KOPT-K1 (cell line): ENCODE measurements at regions not wholly inside any gene's neighbourhood (a gene's known extent, or its start where the extent isn't known, plus 50 kb on each side); places are given as distances from the start of the nearest gene placed in this dataset.
"Not testable (repeated sequence)": the region's sequence is repeated elsewhere in the genome, so short reads cannot be mapped to it uniquely, and the experiment has no call there.

Experiments
- H3K27ac ChIP-seq: fragments of 200-600 bp; sonication (generic); 2 replicates; pipeline ENCODE4 v1.5.1; 2016; ENCODE audit warnings: antibody characterized with exemption, mild to moderate bottlenecking, low read depth, low read length; ENCODE audit not compliant: poor library complexity, severe bottlenecking
- H3K36me3 ChIP-seq: fragments of 200-600 bp; sonication (generic); 2 replicates; pipeline ENCODE4 v1.5.1; 2017; ENCODE audit warnings: antibody characterized with exemption, mild to moderate bottlenecking, low read length, moderate library complexity; ENCODE audit not compliant: insufficient read depth
- H3K9me3 ChIP-seq: fragments of 200-600 bp; sonication (generic); 2 replicates; pipeline ENCODE4 v1.5.1; 2017; ENCODE audit warnings: antibody characterized with exemption, low read length, mild to moderate bottlenecking; ENCODE audit not compliant: insufficient read depth, poor library complexity, severe bottlenecking

DNA sequence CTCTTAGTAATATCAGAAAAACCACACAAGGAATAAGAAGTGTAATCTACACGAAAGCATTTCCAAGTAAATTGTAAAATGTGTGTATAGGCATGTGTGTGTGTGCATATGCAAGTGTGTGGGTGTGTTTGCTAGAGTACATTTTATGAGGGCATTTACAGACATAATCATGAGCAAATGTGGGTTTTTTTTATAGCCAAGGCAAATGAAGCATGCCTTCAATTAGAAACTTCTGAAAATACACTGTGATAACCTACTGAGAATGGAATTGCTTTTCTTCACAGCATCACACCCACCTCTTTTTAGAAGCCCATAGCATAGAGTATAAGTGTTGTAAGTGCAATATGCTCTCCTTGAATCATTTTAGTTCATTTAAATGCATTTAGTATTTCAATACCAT lies 1721.1 kb downstream of the GRIK2 start:
- Histone ChIP-seq H3K9me3 (no peaks in the 10 kb centered on the region), H3K36me3 (no peaks in the 10 kb centered on the region), H3K27ac (no peak overlapping the region)

DNA sequence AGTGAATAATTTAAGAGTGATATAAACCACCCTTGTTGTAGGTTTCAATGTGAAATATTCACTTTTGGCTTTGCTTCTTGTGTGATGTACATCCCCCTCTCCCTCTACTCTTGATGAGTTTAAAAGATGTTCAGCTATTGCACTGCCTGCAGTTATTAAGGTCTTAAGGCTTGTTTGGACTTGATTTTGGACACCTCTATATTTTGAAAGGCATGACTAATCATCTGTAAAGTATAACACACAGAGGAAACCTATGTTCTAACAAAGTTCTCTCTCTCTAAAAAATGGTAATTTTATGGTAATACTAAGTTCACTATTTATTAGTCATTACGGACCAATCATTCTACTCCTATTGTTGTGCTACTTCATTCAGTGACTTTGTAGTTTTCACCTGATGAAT lies 1719.9 kb downstream of the GRIK2 start:
- H3K9me3 ChIP-seq = no peaks in the 10 kb centered on the region
- no peaks in the 10 kb centered on the region for H3K36me3 ChIP-seq
- H3K27ac ChIP-seq = no peak overlapping the region

DNA sequence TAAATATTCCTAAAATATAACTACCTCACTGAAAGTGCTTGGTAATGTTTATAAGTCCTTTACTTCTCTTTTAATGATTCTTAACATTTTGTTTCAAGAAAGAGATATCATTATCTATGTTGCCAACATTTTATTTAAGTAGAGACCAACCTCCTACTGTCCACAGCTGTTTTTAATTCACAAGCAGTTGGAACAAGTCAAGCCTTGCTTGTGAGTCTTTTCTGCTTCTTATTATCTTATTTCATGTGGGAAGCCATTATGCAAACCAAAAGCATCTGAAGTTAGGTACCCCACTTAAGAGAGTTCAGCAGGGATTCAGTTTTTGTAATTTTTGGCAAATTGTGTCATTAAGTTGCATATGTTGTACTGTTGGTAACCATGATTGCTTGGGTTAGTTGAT lies 1714.5 kb downstream of the GRIK2 start:
- Histone ChIP-seq H3K9me3 (no peaks in the 10 kb centered on the region), H3K27ac (no peak overlapping the region), H3K36me3 (no peaks in the 10 kb centered on the region)

DNA sequence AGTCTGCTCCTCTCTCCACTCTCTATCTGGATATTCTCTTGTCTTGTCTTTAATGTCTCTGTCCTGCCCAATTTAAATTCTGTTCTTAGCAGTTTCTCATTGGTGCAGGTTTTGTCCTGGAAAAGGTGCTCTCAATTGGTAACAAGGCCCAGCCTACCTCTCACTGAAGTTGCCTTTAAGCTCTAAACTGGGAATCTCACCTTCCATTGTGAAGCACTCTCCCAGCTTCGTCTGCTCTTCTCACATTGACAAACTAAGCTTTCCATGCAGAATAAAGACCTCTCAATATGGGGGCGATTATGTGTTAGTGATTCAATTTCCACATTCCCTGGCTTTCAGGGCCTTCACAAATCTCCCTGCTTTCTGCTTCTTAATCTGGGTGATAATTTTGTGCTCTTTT lies 1712.2 kb downstream of the GRIK2 start:
- H3K27ac ChIP-seq = no peak overlapping the region

DNA sequence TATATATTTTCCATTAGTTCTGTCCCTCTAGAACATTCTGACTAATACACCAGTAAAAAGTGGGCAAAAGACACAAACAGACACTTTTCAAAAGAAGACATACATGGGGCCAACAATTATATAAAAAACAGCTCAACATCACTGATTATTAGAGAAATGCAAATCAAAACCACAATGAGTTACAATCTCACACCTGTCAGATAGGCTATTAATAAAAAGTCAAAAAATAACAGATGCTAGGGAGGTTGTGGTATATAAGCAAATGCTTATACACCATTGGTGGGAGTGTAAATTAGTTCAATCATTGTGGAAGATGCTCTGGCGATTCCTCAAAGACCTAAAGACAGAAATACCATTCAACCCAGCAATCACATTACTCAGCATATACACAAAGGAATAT lies 1707.8 kb downstream of the GRIK2 start:
- Histone ChIP-seq H3K9me3 (no peaks in the 10 kb centered on the region), H3K27ac (no peak overlapping the region), H3K36me3 (no peaks in the 10 kb centered on the region)

More for the DNA sequence above, 1712.2 kb downstream of the GRIK2 start:
- Histone ChIP-seq H3K36me3 (no peaks in the 10 kb centered on the region), H3K9me3 (no peaks in the 10 kb centered on the region)

DNA sequence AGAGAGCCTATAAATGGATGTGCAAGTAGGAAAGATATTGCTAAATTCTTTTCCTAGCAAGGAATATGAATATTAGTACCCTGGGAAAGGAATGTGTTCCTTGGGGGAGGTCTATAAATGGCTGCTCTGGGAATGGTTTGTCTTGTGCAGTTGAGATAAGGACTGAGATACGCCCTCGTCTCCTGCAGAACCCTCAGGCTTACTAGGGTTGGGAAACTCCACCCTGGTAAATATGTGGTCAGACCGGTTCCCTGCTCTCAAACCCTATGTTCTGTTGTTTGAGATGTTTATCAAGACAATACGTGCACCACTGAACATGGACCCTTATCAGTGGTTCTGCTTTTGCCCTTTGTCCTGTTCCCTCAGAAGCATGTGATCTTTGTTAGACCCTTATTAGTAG lies 1698.9 kb downstream of the GRIK2 start:
- not testable (repeated sequence) for H3K36me3 ChIP-seq, H3K9me3 ChIP-seq, H3K27ac ChIP-seq

DNA sequence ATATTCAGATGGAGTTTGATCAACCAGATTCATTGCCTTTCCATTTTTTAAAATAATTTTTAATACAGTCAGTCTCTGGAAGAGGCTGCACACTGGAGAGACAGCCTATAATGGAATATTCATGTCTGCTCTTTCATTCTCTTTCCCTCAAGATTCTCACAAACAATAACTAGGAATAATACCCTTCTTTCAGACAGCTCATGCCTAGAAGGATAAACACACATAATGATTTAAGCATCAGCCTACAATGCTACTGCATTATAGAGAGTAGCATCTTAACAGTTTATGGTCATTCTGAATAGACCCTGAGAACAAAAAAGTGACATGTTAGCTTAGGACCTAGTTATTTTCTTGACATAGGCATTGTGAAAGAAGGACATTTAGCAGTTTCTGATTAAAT lies 1692.3 kb downstream of the GRIK2 start:
- no peaks in the 10 kb centered on the region for H3K9me3 ChIP-seq
- H3K27ac ChIP-seq = no peak overlapping the region
- no peaks in the 10 kb centered on the region for H3K36me3 ChIP-seq

DNA sequence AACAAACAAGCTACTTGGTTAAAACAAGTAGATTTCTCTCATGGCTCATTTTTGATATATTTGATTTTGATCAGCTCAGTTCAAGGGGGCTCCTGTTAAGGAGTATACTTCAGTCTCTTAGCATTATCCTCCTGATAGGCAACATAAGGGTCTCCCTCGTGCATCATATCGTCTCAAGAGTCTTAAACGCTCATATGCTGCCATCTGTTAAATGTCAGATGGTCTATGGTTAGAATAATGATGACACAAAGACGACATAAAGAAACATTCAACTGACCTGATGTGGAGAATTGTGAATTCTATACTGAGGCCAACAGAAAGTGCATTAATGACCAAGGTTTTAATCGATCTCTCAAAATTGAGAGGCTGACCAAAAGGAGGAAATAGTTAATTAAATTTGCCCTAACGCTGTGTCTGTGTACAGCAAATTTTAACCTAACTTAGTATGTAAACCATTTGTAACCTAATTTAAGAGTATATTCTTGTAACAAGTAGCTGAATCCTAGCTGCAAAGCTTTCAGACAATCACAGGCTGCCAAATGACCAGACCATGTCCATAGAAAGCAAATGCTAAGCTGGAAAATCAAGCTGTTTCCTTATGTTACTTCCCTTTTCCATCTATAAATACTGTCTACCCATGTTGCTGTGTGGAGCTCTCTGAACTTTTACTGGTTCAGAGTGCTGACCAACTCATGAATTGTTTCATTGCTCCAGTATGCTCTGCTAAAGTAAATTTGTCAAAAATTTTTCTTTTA lies 1688.5 kb downstream of the GRIK2 start:
- Histone ChIP-seq H3K9me3 (no peaks in the 10 kb centered on the region), H3K36me3 (no peaks in the 10 kb centered on the region), H3K27ac (no peak overlapping the region)

DNA sequence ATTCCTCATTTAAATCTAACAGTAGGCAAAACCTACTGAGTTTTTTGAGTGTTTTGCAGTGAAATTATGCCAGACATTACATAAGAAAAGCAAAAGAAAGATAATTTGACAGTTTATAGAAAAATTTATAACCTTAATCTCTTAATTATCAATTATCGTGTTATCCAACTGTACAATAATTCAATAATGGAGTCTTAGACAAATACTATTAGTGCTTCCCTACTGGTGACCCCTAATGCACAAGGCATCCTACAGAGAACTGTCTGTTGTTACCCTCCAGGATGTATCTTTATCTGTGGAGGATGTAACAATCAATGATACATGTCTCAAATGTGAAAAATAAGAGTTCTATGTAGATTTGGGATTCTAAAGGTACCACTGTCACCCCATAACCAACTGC lies 1687.6 kb downstream of the GRIK2 start:
- no peaks in the 10 kb centered on the region for H3K36me3 ChIP-seq

DNA sequence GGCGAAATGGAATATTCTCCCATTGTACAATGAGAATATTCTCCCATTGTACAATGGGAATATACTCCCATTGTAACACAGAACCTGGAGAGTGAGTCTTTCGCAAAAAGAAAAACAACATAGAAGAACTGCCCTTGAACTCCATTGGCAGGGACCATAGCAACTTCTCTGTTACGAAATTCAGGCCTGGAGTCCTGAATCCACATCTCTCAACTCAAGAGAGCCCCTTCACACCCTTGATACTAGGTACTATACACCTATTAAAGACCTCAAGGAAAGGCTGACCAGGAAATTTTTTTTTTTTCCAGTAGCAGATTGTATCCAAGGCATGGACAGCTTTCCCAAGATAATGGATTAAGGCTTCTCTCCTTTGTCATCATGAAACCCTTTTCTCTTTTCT lies 1687.0 kb downstream of the GRIK2 start:
- no peak overlapping the region for H3K27ac ChIP-seq
- H3K9me3 ChIP-seq = no peaks in the 10 kb centered on the region
- H3K36me3 ChIP-seq = no peaks in the 10 kb centered on the region

More for the DNA sequence above, 1687.6 kb downstream of the GRIK2 start:
- no peaks in the 10 kb centered on the region for H3K9me3 ChIP-seq
- H3K27ac ChIP-seq = no peak overlapping the region

DNA sequence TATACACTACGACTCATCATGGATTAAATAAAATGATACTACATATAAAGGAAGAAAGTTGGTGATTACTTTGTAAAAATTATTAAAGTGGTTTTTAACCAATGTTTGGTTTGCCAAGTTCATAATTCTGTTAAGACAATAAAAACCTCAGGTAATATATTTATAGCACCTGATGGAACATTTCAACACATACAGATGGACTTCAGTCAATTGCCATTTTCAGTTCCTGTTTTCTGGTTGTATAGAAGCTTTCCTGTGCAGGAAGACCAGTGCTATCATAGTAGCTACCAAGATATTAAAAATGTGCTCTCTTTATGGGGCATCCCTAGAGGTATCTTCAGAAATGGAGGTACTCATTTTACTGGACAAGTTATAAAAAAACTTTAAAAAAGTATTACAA lies 1686.4 kb downstream of the GRIK2 start:
- Histone ChIP-seq H3K27ac (no peak overlapping the region), H3K9me3 (no peaks in the 10 kb centered on the region), H3K36me3 (no peaks in the 10 kb centered on the region)

DNA sequence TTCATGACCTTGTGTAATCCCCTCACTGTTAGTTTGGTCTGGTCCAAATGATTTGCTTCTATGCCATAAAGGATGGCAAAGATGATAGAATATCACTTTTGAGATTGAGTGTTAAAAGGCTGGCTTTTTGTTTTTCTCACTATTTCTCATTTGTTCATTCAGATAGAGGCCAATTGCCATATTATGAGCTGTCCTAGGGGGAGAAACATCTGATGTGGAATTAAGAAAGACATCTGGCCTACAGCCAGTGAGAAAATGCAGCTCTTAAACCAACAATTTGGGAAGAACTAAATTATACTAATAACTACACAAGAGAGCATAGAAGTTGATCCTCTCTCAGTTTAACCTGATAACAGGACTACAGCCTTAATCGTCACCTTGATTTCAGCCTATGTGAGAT lies 1668.6 kb downstream of the GRIK2 start:
- Histone ChIP-seq H3K27ac (no peak overlapping the region), H3K36me3 (no peaks in the 10 kb centered on the region), H3K9me3 (no peaks in the 10 kb centered on the region)

DNA sequence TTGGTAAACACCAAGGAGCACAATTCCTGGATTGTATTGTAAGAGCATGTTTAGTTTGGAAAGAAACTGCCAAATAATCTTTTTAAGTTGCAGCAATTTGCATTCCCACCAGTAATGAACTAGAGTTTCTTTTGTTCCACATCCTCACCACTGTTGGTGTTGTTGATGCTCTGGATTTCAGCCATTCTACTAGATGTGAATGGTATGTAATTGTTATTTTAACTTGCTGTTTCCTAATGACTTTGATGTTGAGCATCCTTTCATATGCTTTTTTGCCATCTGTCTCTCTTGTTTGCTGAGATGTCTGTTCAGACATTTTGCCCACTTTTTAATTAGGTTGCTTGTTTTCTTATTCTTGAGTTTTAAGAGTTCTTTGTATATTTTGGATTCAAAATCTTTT lies 1654.1 kb downstream of the GRIK2 start:
- Histone ChIP-seq H3K36me3 (no peaks in the 10 kb centered on the region), H3K9me3 (no peaks in the 10 kb centered on the region), H3K27ac (no peak overlapping the region)

DNA sequence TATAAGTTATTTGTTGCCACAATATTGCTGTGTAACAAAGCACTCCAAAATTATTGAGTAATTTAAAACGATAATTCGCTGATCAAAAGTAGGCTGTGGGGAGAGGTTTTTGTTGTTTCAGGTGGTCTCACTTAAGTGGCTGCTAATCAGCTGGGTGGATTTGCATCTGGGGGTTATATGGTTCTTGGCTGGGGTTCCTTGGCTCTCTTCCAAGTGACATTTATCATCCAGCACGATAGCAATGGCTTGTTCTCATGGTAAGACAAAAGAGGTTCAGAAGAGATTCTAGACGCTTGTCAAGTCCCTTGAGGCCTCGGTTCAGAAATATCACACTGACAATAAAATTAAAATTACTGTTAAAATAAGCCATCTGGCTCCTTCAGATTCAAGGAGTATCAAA lies 1648.8 kb downstream of the GRIK2 start:
- Histone ChIP-seq H3K9me3 (no peaks in the 10 kb centered on the region), H3K27ac (no peak overlapping the region), H3K36me3 (no peaks in the 10 kb centered on the region)

DNA sequence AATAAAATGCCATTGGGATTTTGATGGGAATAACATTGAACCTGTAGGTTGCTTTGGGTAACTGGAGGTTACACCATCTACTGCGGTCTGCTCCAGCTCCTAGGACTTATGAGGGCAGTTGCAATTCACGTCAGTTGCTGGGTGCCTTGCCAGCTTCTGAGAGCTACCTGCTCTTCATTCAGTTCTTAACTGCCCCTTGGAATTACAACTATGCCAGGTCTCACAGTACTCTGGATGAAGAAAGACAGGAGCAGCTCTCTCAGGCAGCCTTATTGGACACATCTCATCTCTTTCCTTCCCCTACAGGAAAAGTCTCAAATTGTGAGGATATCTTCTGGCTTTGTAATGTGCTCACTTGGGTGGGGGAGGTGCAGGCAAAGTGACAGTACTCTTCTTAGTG lies 1643.3 kb downstream of the GRIK2 start:
- Histone ChIP-seq H3K27ac (no peak overlapping the region), H3K36me3 (no peaks in the 10 kb centered on the region), H3K9me3 (no peaks in the 10 kb centered on the region)

DNA sequence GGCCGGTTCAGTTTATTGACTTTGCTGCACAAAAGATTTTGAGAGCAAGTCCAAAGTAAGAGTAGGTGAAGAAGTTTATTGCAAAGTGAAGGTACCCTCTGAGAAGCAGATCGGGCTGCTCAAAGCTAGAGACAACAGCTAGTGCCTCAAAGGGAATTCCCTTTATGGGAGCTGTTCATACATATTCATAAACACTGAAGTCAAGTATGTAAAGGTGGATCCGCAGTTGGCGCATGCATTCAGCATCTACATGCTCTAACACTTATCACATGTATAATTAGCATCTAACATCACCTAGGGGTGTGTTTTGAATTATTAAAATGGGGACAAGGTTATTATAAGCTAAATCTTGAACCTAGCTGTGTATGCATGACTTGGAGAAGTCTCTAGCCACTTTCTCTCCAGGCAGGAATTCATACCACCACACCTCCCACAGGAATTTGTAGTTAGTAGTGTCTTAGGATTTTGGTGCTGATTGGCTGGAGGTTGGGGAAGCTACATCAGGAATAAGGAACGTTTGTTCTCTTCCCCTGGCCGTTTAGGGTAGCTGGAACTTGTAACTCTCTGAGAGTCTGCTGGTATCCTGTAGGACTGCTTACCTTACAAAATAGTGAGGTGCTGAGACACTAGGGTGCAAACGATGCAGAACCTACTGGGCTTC lies 1633.9 kb downstream of the GRIK2 start:
- Histone ChIP-seq H3K36me3 (no peaks in the 10 kb centered on the region), H3K9me3 (no peaks in the 10 kb centered on the region), H3K27ac (no peak overlapping the region)
